ENCODE measurements at regions not wholly inside any gene's neighbourhood (a gene's known extent, or its start where the extent isn't known, plus 50 kb on each side); places are given as distances from the start of the nearest gene placed in this dataset.

DNA sequence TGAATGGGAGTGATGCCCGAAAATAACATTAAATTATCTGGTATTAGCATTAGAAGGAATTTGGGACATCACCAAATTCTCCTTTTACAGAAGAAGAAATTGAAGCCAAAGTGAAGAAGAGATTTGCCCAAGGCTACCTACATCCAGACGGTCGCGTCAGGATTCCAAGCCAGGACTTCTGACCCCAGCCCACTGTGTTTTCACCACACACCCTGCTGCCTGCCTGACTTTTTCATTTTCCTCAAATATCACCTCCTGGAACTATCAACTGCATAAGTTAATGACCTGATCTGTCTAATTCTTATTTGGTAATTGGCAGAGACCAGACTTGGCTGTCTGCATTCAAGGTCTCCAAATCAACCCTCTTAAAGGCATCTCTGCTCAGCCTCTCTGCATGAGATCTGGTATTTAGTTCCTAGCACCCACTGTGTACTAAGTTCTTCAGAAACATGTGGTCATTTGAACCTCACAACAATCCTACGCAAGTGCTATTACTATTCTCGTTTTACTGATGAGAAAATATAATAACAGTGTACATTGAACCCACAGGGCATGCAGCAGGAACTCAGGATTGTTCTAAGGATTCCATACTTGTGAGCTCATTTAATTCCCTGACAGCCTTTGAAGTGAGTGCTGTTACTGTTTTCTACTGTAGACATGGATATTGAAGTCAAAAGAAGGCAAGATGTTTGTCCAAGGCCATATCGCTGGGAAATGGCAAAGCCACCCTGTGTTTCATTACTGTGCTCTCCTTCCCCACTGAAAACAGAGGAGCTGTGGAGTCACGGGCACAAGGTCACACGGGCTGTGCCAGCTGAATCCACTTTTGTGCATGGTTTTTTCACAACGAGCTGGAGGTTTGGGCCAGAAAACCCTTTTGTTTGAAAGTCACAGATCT lies 195.2 kb upstream of the C1QTNF7 start:
- no peak for ATAC-seq
- H3K27me3 Mint-ChIP-seq, result no peaks in the 10 kb centered on the region
- H3K27ac Mint-ChIP-seq, result peak overlapping the region; percentile 77
- no peak for DNase-seq
- peaks cover 35% of the 10 kb centered on the region for H3K4me1 Mint-ChIP-seq
- H3K36me3 Mint-ChIP-seq (ENCODE audit: low read depth), result no peaks in the 10 kb centered on the region
- H3K9me3 Mint-ChIP-seq, result no peaks in the 10 kb centered on the region
- H3K4me3 Mint-ChIP-seq, result no peak overlapping the region

DNA sequence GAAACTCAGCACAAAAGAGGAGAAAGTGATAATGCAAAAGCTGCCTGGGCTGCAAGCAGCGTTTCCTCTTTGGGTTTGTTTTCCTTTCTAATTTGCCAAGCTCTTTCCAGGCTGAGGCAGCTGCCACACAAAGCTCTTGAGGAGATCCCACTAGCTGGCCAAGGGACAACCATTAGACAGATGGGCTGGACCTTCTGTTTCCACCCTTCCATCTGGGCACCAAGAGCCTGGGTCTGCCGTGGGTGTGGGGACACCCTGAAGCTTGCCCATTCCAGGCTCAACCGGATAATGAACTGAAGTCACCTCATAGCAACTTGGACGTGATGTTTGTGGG lies 194.6 kb upstream of the C1QTNF7 start:
- H3K36me3 Mint-ChIP-seq (ENCODE audit: low read depth), result no peaks in the 10 kb centered on the region
- DNase-seq (no peak), ATAC-seq (peak; percentile 3)
- no peaks in the 10 kb centered on the region for H3K9me3 Mint-ChIP-seq
- H3K27ac Mint-ChIP-seq, result peak overlapping the region; percentile 77
- no peaks in the 10 kb centered on the region for H3K27me3 Mint-ChIP-seq
- H3K4me1 Mint-ChIP-seq, result peaks cover 41% of the 10 kb centered on the region
- H3K4me3 Mint-ChIP-seq, result peak overlapping the region; percentile 45

DNA sequence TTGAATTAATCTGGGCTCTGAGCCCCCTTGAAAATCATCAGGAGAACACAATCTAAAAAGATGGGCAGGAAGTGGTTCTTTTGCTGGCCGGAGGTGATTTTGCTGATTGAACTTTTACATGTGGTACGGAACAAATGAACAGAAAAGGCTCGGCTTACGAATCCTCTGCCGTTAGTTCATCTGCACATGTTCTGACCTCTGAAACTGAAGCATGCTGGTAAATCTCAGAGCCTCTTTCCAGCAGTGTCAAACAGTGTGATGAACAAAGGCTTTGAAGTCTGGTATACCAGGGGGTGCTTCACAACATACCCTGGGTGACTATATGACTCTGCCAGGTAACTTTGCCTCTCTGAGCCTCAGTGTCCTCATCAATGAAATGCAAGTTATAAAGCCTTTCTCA lies 194.2 kb upstream of the C1QTNF7 start:
- H3K27me3 Mint-ChIP-seq, result no peaks in the 10 kb centered on the region
- H3K9me3 Mint-ChIP-seq, result no peaks in the 10 kb centered on the region
- H3K27ac Mint-ChIP-seq, result peak overlapping the region; percentile 77
- no peaks in the 10 kb centered on the region for H3K36me3 Mint-ChIP-seq (ENCODE audit: low read depth)
- peak; percentile 24 for DNase-seq
- H3K4me1 Mint-ChIP-seq, result peaks cover 44% of the 10 kb centered on the region
- peak; percentile 89 for ATAC-seq
- peak overlapping the region; percentile 45 for H3K4me3 Mint-ChIP-seq

DNA sequence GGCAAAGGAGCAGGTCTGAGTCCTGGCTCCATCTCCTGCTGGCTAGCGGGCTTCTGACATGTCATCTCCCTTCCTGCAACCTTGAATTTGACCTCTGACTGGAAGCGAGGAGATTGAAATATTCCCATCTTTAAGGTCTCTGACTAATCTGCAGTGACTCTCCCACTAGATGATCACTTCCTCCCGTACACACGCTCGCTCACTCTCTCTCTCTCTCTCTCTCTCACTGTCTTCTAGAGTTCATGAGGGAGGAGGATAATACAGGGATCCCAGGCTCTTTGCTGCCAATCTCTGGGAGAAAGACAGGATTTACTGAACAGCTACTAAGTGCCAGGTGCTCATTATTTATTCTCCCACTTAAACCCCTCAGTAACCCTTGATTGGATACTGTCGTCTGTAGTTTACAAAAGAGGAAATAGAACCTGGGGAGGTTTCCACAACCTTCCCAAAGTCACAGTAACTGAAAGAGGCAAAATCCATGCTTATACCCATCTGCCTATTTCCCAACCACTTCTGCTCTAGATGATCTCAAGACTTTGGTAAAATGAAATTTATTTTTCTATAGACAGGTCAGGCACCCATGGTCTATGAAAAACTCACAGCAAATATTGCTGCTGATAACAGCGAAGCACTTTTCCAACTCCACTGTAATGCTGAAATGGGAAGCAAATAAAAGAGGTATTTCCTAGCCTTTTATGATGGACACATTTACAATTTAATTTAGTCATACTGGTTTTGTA lies 193.5 kb upstream of the C1QTNF7 start:
- Mint-ChIP-seq H3K27ac (peak overlapping the region; percentile 77), H3K4me1 (peaks cover 44% of the 10 kb centered on the region), H3K9me3 (no peaks in the 10 kb centered on the region), H3K27me3 (no peaks in the 10 kb centered on the region), H3K4me3 (peak overlapping the region; percentile 5), H3K36me3 (ENCODE audit: low read depth) (no peaks in the 10 kb centered on the region)
- no peak for DNase-seq
- ATAC-seq, result peak; percentile 29

DNA sequence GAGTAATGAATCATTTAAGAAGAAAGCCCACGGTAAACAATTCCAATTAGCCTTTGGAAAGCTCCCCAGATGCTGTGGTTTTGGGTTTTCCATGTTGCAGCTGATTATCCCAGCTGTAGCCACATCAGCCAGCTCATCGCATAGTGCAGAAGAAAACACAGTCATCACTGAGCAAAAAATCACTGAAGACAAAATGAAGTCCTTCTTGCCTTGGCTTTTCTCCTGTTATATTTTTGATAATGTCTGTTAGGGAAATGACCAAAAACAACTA lies 193.0 kb upstream of the C1QTNF7 start:
- Mint-ChIP-seq H3K27me3 (no peaks in the 10 kb centered on the region), H3K27ac (peak overlapping the region; percentile 77), H3K4me1 (peaks cover 44% of the 10 kb centered on the region), H3K9me3 (no peaks in the 10 kb centered on the region), H3K36me3 (ENCODE audit: low read depth) (no peaks in the 10 kb centered on the region), H3K4me3 (no peak overlapping the region)
- ATAC-seq (no peak), DNase-seq (no peak)

DNA sequence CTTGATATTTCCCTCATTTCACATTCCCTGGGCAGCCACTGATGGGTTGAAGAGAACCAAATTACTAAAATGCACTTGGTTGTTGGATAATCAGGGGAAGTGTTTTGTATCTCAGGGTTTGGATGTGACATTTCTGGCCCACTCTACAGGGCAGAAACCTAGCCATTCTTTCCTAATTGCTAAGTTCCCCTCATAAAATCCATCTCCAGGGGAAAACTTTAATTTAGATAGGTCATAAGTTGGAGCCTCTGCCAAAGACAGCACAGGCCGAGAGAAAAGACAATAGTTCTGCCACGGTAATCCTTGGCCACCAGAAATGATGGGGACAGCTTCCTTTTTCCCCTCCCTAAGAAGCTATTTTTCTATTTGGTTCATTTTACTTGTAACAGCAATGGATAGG lies 192.7 kb upstream of the C1QTNF7 start:
- H3K4me1 Mint-ChIP-seq, result peaks cover 44% of the 10 kb centered on the region
- H3K4me3 Mint-ChIP-seq, result no peak overlapping the region
- H3K27ac Mint-ChIP-seq, result no peak overlapping the region
- no peak for DNase-seq
- no peak for ATAC-seq
- no peaks in the 10 kb centered on the region for H3K27me3 Mint-ChIP-seq
- no peaks in the 10 kb centered on the region for H3K9me3 Mint-ChIP-seq
- H3K36me3 Mint-ChIP-seq (ENCODE audit: low read depth), result no peaks in the 10 kb centered on the region

DNA sequence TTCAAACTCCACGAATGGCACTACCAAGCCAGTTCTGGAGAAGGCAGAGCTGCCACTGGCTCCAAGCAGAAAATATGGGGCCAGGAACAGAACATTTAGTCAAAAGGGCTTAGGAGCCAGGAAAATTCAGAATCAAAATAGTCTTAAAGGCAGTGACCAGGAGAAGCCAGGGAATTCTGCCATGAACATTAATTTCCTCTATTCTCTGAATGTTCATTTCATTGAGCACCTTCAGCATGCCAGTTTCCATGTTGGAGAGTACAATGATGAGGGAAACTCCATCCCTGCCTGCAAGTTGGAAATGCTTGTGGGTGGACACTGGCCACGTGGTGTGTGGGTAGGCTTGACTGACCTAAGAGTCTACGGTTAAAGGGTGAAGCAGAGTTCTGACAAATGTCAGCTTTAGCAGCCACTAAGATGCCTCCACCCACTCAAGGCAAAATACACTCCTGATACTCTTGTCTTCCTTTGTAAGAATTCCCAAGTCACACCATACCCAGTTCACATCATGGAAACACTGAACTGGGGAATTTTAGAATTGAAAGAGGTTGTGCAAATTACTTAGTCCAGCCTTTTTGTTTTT lies 190.1 kb upstream of the C1QTNF7 start:
- Mint-ChIP-seq H3K4me1 (peaks cover 36% of the 10 kb centered on the region), H3K9me3 (no peaks in the 10 kb centered on the region), H3K27ac (no peak overlapping the region), H3K4me3 (no peak overlapping the region), H3K27me3 (no peaks in the 10 kb centered on the region), H3K36me3 (ENCODE audit: low read depth) (no peaks in the 10 kb centered on the region)
- no peak for ATAC-seq
- no peak for DNase-seq

DNA sequence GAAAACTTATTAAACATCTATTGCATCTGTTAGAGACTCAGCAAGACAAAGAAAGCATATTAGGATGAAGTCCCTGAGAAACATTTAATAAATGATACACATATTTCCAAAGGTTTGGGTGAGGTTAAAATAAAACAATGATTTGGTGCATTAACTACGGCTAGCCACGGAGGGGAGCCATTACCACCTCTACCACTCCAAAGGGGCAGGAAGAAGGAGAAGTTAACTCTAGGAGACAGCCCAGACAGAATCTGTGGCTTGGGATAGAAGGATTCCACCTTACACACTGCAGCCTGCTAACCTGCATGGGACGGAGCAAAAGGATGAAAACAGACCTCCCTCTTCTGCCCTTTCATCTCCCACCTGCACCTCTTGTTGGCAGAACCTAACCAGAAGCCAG lies 189.1 kb upstream of the C1QTNF7 start:
- no peak overlapping the region for H3K4me3 Mint-ChIP-seq
- peaks cover 26% of the 10 kb centered on the region for H3K4me1 Mint-ChIP-seq
- H3K36me3 Mint-ChIP-seq (ENCODE audit: low read depth), result no peaks in the 10 kb centered on the region
- no peaks in the 10 kb centered on the region for H3K27me3 Mint-ChIP-seq
- H3K27ac Mint-ChIP-seq, result no peak overlapping the region
- ATAC-seq (no peak), DNase-seq (peak; percentile 35)
- no peaks in the 10 kb centered on the region for H3K9me3 Mint-ChIP-seq

DNA sequence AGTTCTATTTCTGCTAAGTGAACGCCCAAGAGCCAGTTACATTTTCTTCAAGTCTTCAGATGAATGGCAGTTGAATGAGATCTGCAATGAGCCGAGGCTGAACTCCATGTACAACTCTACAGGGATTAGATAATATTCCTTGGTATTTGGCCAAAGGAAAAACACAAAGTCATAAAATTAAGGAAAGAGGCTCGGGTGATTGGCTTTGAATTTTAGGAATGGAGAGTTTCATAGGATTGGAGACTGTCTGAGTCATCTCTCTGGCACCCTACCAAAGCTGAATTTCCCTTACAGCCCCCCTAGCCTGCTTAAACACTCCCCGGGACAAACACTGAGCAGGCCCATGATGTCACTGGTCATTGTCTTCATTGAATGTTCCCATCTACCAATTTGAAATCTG lies 188.0 kb upstream of the C1QTNF7 start:
- no peak for DNase-seq
- no peaks in the 10 kb centered on the region for H3K9me3 Mint-ChIP-seq
- H3K36me3 Mint-ChIP-seq (ENCODE audit: low read depth), result no peaks in the 10 kb centered on the region
- no peaks in the 10 kb centered on the region for H3K27me3 Mint-ChIP-seq
- no peak for ATAC-seq
- no peak overlapping the region for H3K4me3 Mint-ChIP-seq
- H3K4me1 Mint-ChIP-seq, result peaks cover 14% of the 10 kb centered on the region
- no peak overlapping the region for H3K27ac Mint-ChIP-seq

DNA sequence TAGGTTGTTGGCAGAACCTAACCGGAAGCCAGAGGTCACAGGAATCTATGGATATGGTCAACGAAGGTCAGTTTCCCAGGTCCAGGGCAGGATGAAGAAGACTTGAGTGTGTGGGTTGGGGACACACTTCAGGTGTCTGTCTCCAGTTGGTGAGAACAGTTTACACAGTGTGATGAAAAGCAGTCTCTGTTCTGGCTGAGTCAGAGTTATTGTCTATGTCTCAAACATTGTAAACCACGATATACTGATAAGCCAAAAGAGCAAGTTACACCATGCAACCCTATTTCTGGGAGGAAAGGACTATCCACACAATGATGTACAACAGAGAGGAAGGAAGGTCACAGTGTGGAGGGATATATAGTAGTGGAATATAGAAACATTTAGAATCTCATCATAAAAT lies 187.1 kb upstream of the C1QTNF7 start:
- Mint-ChIP-seq H3K27me3 (no peaks in the 10 kb centered on the region), H3K4me3 (no peak overlapping the region), H3K4me1 (peaks cover 11% of the 10 kb centered on the region), H3K27ac (no peak overlapping the region), H3K36me3 (ENCODE audit: low read depth) (no peaks in the 10 kb centered on the region), H3K9me3 (no peaks in the 10 kb centered on the region)
- ATAC-seq (no peak), DNase-seq (no peak)

DNA sequence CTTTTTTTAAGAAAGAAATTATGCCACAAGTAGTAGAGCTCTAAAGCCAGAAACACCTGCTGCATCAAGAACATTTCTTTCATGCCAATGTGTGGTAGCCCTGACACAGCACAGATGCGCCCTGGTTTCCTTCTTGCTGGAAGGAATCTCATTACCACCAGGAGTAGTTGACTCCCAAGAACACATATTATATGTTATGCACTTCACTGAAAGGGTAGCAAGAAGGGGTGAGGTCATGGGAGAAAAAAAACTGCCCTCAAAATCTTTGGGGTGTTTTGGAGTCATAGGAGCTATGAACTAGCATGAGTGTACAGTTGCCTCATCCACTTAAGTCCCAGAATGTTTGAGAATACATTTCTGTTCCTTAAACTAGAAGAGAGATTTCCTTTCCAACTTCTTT lies 185.8 kb upstream of the C1QTNF7 start:
- DNase-seq (no peak), ATAC-seq (no peak)
- H3K36me3 Mint-ChIP-seq (ENCODE audit: low read depth), result no peaks in the 10 kb centered on the region
- H3K27me3 Mint-ChIP-seq, result no peaks in the 10 kb centered on the region
- H3K9me3 Mint-ChIP-seq, result no peaks in the 10 kb centered on the region
- no peak overlapping the region for H3K4me3 Mint-ChIP-seq
- H3K27ac Mint-ChIP-seq, result no peak overlapping the region
- peaks cover 11% of the 10 kb centered on the region for H3K4me1 Mint-ChIP-seq

DNA sequence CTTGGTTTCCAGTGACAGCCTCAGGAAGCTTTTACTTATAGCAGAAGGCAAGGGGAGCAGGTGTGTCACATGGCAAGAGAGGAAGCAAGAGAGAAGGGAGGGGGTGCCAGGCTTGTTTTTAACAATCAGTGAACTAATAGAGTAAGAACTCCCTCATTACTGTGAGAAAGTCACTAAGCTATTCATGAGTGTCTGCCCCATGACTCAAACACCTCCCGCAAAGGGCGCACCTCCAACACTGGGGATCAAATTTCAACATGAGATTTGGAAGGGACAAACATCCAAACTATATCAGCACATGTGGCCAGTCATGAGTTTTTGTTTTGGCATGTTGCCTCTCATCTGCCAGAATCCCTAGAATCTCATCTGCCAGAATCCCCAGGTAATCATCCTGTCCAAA lies 183.5 kb upstream of the C1QTNF7 start:
- Mint-ChIP-seq H3K4me3 (no peak overlapping the region), H3K9me3 (no peaks in the 10 kb centered on the region), H3K27me3 (no peaks in the 10 kb centered on the region), H3K36me3 (ENCODE audit: low read depth) (no peaks in the 10 kb centered on the region), H3K4me1 (no peaks in the 10 kb centered on the region), H3K27ac (no peak overlapping the region)
- ATAC-seq (no peak), DNase-seq (no peak)

DNA sequence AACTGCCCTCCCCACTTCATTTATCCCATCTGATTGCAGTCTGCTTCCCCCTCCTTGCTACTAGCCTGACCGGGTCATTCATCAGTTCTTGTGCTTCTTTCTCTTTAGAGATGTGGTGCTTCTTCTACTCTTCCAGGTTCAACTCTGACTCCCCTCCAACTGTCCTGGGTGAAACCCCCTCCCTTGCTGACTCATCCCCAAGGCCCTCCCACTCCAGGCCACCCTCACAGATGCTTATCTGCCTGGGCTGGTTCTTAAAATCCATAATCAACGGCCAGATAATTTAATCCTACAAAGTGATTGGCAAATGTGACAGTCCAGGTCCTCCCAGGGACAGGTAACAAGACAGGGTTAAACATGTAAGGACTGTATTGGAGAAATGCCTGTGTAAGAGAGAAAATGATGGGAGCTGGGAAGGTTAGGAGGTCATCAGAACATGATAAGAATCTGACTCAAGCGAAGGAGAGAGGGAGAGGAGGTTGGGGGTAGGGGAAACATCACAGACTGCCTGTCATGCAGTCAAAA lies 182.8 kb upstream of the C1QTNF7 start:
- ATAC-seq (peak; percentile 24), DNase-seq (no peak)
- no peaks in the 10 kb centered on the region for H3K36me3 Mint-ChIP-seq (ENCODE audit: low read depth)
- no peak overlapping the region for H3K27ac Mint-ChIP-seq
- no peaks in the 10 kb centered on the region for H3K9me3 Mint-ChIP-seq
- no peaks in the 10 kb centered on the region for H3K27me3 Mint-ChIP-seq
- no peaks in the 10 kb centered on the region for H3K4me1 Mint-ChIP-seq
- H3K4me3 Mint-ChIP-seq, result no peak overlapping the region

DNA sequence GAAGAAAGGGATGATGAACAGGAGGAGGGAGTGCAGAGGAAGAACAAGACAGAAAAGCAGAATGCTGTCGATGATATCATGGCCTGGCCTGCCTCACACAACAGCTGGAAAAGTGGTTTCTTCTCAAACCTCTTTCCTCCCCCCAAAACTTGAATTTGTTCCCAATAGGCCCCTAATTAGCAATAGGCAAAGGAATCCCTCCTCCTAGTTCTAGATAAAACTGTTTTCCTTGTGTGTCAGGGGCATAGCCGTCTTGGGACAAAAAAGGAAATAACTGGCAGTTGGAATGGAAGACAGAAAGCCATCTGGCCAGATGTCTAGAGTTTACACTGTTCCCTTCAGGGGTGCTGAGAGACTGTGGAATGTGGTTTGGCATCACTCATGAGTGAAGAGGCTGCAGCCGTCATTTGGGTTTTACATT lies 177.8 kb upstream of the C1QTNF7 start:
- Mint-ChIP-seq H3K27ac (no peak overlapping the region), H3K36me3 (ENCODE audit: low read depth) (no peaks in the 10 kb centered on the region), H3K4me1 (no peaks in the 10 kb centered on the region), H3K4me3 (no peak overlapping the region), H3K27me3 (no peaks in the 10 kb centered on the region), H3K9me3 (no peaks in the 10 kb centered on the region)
- ATAC-seq (no peak), DNase-seq (no peak)

DNA sequence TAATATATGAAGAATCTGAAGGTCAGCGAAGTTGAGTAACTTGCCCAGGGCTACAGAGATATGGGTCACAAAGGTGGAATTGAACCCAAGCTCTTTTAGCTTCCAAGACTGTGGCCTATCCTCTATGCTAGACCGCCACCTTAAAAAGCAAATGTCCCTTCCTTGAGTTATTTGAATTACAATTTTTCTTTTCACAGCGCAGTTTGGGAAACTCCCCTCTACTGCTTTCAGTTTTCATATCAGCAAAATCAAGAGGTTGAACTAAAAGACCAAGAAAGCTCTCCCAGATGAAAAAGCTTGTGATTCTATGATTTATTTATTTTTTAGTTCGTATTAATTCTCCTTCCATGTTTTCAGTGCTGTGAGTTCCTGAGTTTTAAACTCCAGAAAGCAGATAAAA lies 174.5 kb upstream of the C1QTNF7 start:
- H3K36me3 Mint-ChIP-seq (ENCODE audit: low read depth), result no peaks in the 10 kb centered on the region
- ATAC-seq (no peak), DNase-seq (no peak)
- H3K4me1 Mint-ChIP-seq, result no peaks in the 10 kb centered on the region
- H3K4me3 Mint-ChIP-seq, result no peak overlapping the region
- H3K27me3 Mint-ChIP-seq, result no peaks in the 10 kb centered on the region
- H3K27ac Mint-ChIP-seq, result no peak overlapping the region
- no peaks in the 10 kb centered on the region for H3K9me3 Mint-ChIP-seq
